ENCODE measurements at regions not wholly inside any gene's neighbourhood (a gene's known extent, or its start where the extent isn't known, plus 50 kb on each side); places are given as distances from the start of the nearest gene placed in this dataset.
"Not testable (repeated sequence)": the region's sequence is repeated elsewhere in the genome, so short reads cannot be mapped to it uniquely, and the experiment has no call there.

DNA sequence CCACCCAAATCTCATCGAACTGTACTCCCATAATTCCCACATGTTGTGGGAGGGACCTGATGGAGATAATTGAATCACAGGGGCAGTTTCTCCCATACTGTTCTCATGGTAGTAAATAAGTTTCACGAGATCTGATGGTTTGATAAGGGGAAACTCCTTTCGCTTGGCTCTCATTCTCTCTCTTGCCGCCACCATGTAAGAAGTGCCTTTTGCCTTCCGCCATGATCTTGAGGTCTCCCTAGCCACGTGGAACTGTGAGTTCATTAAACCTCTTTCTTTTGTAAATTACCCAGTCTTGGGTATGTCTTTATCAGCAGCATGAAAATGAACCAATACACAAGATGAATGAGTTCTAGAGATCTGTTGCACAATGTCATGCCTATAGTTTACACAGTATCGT, 82.5 kb downstream of the SETD4 start:
- TF ChIP-seq POLR2A (IDR thresholded peaks at IDR 0.05; ENCODE audit: low read length); TFCP2L1 (CRISPR knock-in tag; IDR thresholded peaks at IDR 0.05): not testable (repeated sequence)

All from A549 (cell line).